B cell (primary cell): ENCODE measurements at regions not wholly inside any gene's neighbourhood (a gene's known extent, or its start where the extent isn't known, plus 50 kb on each side); places are given as distances from the start of the nearest gene placed in this dataset.
"Not testable (repeated sequence)": the region's sequence is repeated elsewhere in the genome, so short reads cannot be mapped to it uniquely, and the experiment has no call there.

Experiments used
- ATAC-seq: fragments of 200-7000 bp; cut with Tn5 transposase; one replicate; pipeline ENCODE4 v1.10.0; 2021; ENCODE audit warnings: low read depth, mild to moderate bottlenecking, moderate number of reproducible peaks, moderate library complexity
- CTCF ChIA-PET: fragments of 350-600 bp; sonication (Branson Sonifier 250); formaldehyde crosslinking; loops from one replicate; lab custom pipeline; 2021; ENCODE audit warnings: antibody characterized with exemption, inconsistent platforms; lab: Charles Lee
- POLR2A ChIA-PET: fragments of 350-600 bp; sonication (Branson Sonifier 250); formaldehyde crosslinking; loops from one replicate; lab custom pipeline; 2021; ENCODE audit warnings: antibody characterized with exemption; lab: Charles Lee
- DNase-seq: peaks from one replicate; pipeline ENCODE4 v3.0.0; 2013
- H2AFZ ChIP-seq: 2 replicates; pipeline ENCODE4 v1.6.1; 2012; ENCODE audit warnings: mild to moderate bottlenecking, low read depth, low read length; ENCODE audit not compliant: insufficient read depth, poor library complexity, severe bottlenecking
- H3K27ac ChIP-seq, 2 donors: 1 replicate in 1 of 2; 2 replicates in 1 of 2; pipeline ENCODE4 v1.5.1; 2012 to 2013; ENCODE audit warnings: low read length in 2 of 2, mild to moderate bottlenecking in 2 of 2, moderate library complexity in 1 of 2
- H3K27me3 ChIP-seq, 4 experiments: fragments of 200-600 bp in 1 of 4; sonication (generic) in 1 of 4; replicated peaks in 1 of 4; 1 replicate in 2 of 4; 2 replicates in 2 of 4; pipeline versions ENCODE4 v1.6.1 to v1.7.0; 2013 to 2016; ENCODE audit warnings: low read length in 3 of 4, mild to moderate bottlenecking in 2 of 4, mixed read lengths in 1 of 4, moderate library complexity in 1 of 4; ENCODE audit not compliant: insufficient read depth in 4 of 4, control insufficient read depth in 3 of 4; ENCODE audit errors: control extremely low read depth in 1 of 4
- H3K36me3 ChIP-seq, 2 experiments: replicated peaks in 1 of 2; 1 replicate in 1 of 2; 2 replicates in 1 of 2; pipeline versions ENCODE4 v1.6.1 to v1.7.1; 2013; ENCODE audit warnings: low read length in 1 of 2; ENCODE audit not compliant: insufficient read depth in 2 of 2, control insufficient read depth in 1 of 2; ENCODE audit errors: control extremely low read depth in 1 of 2, extremely low read depth in 1 of 2
- H3K4me1 ChIP-seq, 2 donors: fragments of 200-600 bp in 1 of 2; sonication (generic) in 1 of 2; 1 replicate in 1 of 2; 2 replicates in 1 of 2; pipeline versions ENCODE4 v1.5.1 to v1.6.1; 2013 to 2017; ENCODE audit warnings: low read length in 2 of 2; ENCODE audit not compliant: control insufficient read depth in 2 of 2, insufficient read depth in 2 of 2
- H3K4me2 ChIP-seq: replicated peaks from 2 replicates; pipeline ENCODE3; 2012; ENCODE audit warnings: mild to moderate bottlenecking, low read depth, low read length; ENCODE audit not compliant: poor library complexity, severe bottlenecking
- H3K4me3 ChIP-seq, 5 experiments: fragments of 200-600 bp in 1 of 5; sonication (generic) in 1 of 5; 1 replicate in 3 of 5; 2 replicates in 2 of 5; pipeline versions ENCODE4 v1.5.1 to v1.7.0; 2011 to 2016; ENCODE audit warnings: low read length in 4 of 5, mild to moderate bottlenecking in 4 of 5, low read depth in 2 of 5, control low read depth in 1 of 5, moderate library complexity in 1 of 5; ENCODE audit not compliant: insufficient read depth in 1 of 5; ENCODE audit errors: control extremely low read depth in 1 of 5, extremely low read depth in 1 of 5
- H3K79me2 ChIP-seq: fragments of 200-600 bp; sonication (generic); one replicate; pipeline ENCODE4 v1.6.0; 2016; ENCODE audit warnings: low read length; ENCODE audit not compliant: control insufficient read depth, insufficient read depth
- H3K9ac ChIP-seq: fragments of 200-600 bp; sonication (generic); 2 replicates; pipeline ENCODE4 v1.6.1; 2017; ENCODE audit warnings: mild to moderate bottlenecking, low read length, moderate library complexity
- H3K9me3 ChIP-seq, 3 donors: one replicate each; pipeline versions ENCODE4 v1.6.1 to v1.7.1; 2013; ENCODE audit warnings: low read length in 2 of 3; ENCODE audit not compliant: control insufficient read depth in 2 of 3, insufficient read depth in 1 of 3; ENCODE audit errors: control extremely low read depth in 1 of 3
- H4K20me1 ChIP-seq: 2 replicates; pipeline ENCODE4 v1.6.0; 2012; ENCODE audit warnings: mild to moderate bottlenecking, low read length; ENCODE audit not compliant: insufficient read depth, control insufficient read depth, poor library complexity, severe bottlenecking
- H3K27ac Mint-ChIP-seq: one replicate; pipeline ENCODE4 v1.8.0; 2021; ENCODE audit warnings: mixed read lengths
- H3K27me3 Mint-ChIP-seq: one replicate; pipeline ENCODE4 v1.8.0; 2021; ENCODE audit warnings: mixed read lengths
- H3K4me1 Mint-ChIP-seq: one replicate; pipeline ENCODE4 v1.8.0; 2021; ENCODE audit warnings: mixed read lengths
- H3K4me3 Mint-ChIP-seq: one replicate; pipeline ENCODE4 v1.8.0; 2021; ENCODE audit warnings: mixed read lengths
- H3K9me3 Mint-ChIP-seq: one replicate; pipeline ENCODE4 v1.8.0; 2022; ENCODE audit warnings: mixed read lengths; ENCODE audit not compliant: insufficient read depth
- EZH2 ChIP-seq: IDR thresholded peaks from 2 replicates; pipeline ENCODE4 v1.6.1; 2012; ENCODE audit warnings: borderline replicate concordance, low read depth, mild to moderate bottlenecking, moderate library complexity, low read length; ENCODE audit not compliant: insufficient read depth, poor library complexity, severe bottlenecking
- WGBS: methylation state at CpG from one replicate; pipeline ENCODE4 v1.1.5; 2013; ENCODE audit warnings: missing lambda C conversion rate; ENCODE audit not compliant: insufficient coverage; 5-methylcytosine and 5-hydroxymethylcytosine counted together
- intact Hi-C: fragments of 100-400 bp; cut with micrococcal nuclease; formaldehyde crosslinking; loops from one replicate; pipeline ENCODE4 v1.10.0; 2022
- TF ChIP-seq, protein P1 (sequence below): fragments of 200-600 bp; IDR thresholded peaks from one replicate; pipeline ENCODE4 v1.8.0; 2022; ENCODE audit warnings: antibody characterized with exemption, mild to moderate bottlenecking

GRCh38 chrX:81412428-81412827 lies 210.5 kb downstream of the SH3BGRL start:
- Histone ChIP-seq H3K79me2 (no peaks in the 10 kb centered on the region), H3K9me3 (no peaks in the 10 kb centered on the region), H3K36me3 (no peaks in the 10 kb centered on the region), H3K9ac (no peak overlapping the region), H4K20me1 (no peaks in the 10 kb centered on the region), H3K27me3 (no peaks in the 10 kb centered on the region), H3K4me2 (no peak overlapping the region), H2AFZ (no peak overlapping the region), H3K4me3 (no peak overlapping the region), H3K4me1 (no peaks in the 10 kb centered on the region), H3K27ac (no peak overlapping the region)
- 100% methylated on average over 1 of the region's 13 CpGs for WGBS
- ATAC-seq = no peak
- Mint-ChIP-seq H3K4me1 (no peaks in the 10 kb centered on the region), H3K9me3 (no peaks in the 10 kb centered on the region), H3K27me3 (no peaks in the 10 kb centered on the region), H3K27ac (no peak overlapping the region), H3K4me3 (no peak overlapping the region)
- CTCF ChIA-PET = no interaction called here
- TF ChIP-seq, protein P1, sequence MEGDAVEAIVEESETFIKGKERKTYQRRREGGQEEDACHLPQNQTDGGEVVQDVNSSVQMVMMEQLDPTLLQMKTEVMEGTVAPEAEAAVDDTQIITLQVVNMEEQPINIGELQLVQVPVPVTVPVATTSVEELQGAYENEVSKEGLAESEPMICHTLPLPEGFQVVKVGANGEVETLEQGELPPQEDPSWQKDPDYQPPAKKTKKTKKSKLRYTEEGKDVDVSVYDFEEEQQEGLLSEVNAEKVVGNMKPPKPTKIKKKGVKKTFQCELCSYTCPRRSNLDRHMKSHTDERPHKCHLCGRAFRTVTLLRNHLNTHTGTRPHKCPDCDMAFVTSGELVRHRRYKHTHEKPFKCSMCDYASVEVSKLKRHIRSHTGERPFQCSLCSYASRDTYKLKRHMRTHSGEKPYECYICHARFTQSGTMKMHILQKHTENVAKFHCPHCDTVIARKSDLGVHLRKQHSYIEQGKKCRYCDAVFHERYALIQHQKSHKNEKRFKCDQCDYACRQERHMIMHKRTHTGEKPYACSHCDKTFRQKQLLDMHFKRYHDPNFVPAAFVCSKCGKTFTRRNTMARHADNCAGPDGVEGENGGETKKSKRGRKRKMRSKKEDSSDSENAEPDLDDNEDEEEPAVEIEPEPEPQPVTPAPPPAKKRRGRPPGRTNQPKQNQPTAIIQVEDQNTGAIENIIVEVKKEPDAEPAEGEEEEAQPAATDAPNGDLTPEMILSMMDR = no peak
- TF ChIP-seq EZH2 = no peak
- no peak for DNase-seq
- POLR2A ChIA-PET = no interaction called here
- intact Hi-C loops = no loop called here

GRCh38 chrX:81412857-81413256 lies 211.0 kb downstream of the SH3BGRL start:
- H3K27ac Mint-ChIP-seq, CTCF ChIA-PET, H3K9ac ChIP-seq, ATAC-seq, H3K27me3 Mint-ChIP-seq, H3K36me3 ChIP-seq, intact Hi-C loops, H3K4me1 ChIP-seq, POLR2A ChIA-PET, H3K4me1 Mint-ChIP-seq, H3K4me3 Mint-ChIP-seq, DNase-seq, H3K4me2 ChIP-seq, H3K9me3 Mint-ChIP-seq, H4K20me1 ChIP-seq, H3K4me3 ChIP-seq, H3K27me3 ChIP-seq, H3K79me2 ChIP-seq, H3K9me3 ChIP-seq, H3K27ac ChIP-seq, H2AFZ ChIP-seq: not testable (repeated sequence)
- no CpG with 5 or more reads among the region's 16 CpGs for WGBS
